Hematopoietic multipotent progenitor cell treated with erythropoietin and hydrocortisone succinate and interleukin-3 and kit ligand, for 17 days (in vitro differentiated cells): ENCODE measurements at regions not wholly inside any gene's neighbourhood (a gene's known extent, or its start where the extent isn't known, plus 50 kb on each side); places are given as distances from the start of the nearest gene placed in this dataset.
"Not testable (repeated sequence)": the region's sequence is repeated elsewhere in the genome, so short reads cannot be mapped to it uniquely, and the experiment has no call there.

Experiments
- DNase-seq: peaks from one replicate; pipeline ENCODE4 v3.0.0-alpha.2; 2015; ENCODE audit warnings: low spot score

DNA sequence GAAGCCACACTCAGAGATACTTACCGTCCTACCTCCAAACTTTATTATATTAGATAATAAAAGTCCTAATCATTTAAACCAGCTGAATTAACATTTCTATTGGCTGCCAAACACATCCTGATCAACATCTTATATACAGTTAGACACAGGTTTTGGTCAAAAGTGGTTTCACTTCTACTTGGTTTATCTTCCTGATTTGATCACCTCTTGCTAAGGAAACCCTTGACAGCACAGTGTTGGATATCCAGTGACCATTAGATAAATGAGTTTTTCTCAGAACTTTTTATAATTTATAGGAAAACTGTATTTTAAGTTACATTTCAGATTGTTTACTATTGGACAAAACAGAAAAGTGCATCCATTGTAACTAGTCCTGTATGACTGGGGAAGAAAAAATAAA lies 198.4 kb upstream of the NR2F2 start:
- no peak for DNase-seq

GRCh38 chr15:96135166-96136093 lies 195.1 kb upstream of the NR2F2 start:
- DNase-seq, result no peak

GRCh38 chr15:96138985-96139384 lies 191.5 kb upstream of the NR2F2 start:
- no peak for DNase-seq

GRCh38 chr15:96142498-96142897 lies 188.0 kb upstream of the NR2F2 start:
- no peak for DNase-seq

- DNase-seq, result no peak
Observed at GRCh38 chr15:96144734-96145133, 185.8 kb upstream of the NR2F2 start.

GRCh38 chr15:96146726-96147125 lies 183.8 kb upstream of the NR2F2 start:
- no peak for DNase-seq

- no peak for DNase-seq
Observed at GRCh38 chr15:96147267-96147666, 183.2 kb upstream of the NR2F2 start.

GRCh38 chr15:96150254-96150653 lies 180.2 kb upstream of the NR2F2 start:
- DNase-seq, result no peak

DNA sequence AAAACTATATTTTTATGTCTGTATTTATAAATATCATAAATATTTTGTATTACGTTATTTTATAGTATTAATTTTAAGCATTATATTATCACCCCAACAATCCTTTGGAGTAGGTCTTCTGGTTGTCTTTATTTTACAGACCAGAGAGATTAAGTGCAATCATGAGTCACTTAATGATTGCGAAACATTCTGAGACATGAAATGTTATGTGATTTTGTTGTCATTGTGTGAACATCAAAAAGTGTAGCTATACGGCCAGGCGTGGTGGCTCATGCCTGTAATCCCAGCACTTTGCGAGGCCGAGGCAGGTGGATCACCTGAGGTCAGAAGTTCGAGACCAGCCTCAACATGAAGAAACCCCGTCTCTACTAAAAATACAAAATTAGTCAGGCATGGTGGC lies 178.8 kb upstream of the NR2F2 start:
- not testable (repeated sequence) for DNase-seq

- no peak for DNase-seq
Observed at GRCh38 chr15:96153929-96154328, 176.6 kb upstream of the NR2F2 start.

DNA sequence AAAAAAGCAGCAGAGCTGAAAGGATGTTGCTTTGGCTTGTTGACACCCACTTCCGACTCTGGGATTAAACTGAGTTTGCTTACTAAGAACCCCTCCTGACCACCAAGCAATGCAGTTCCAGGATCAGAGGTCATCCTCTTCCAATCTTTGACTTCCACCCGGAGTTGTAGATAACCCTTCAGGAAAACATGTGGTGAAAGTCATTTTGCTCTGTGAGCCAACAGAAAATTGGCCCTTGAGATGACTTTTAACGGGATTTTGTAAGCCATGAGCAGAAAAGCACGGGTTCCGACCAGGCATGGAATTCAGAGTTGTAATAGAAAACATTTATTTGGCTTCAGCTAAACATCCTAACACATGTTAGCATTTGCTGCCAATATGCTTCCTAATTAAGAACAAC lies 171.6 kb upstream of the NR2F2 start:
- no peak for DNase-seq

DNA sequence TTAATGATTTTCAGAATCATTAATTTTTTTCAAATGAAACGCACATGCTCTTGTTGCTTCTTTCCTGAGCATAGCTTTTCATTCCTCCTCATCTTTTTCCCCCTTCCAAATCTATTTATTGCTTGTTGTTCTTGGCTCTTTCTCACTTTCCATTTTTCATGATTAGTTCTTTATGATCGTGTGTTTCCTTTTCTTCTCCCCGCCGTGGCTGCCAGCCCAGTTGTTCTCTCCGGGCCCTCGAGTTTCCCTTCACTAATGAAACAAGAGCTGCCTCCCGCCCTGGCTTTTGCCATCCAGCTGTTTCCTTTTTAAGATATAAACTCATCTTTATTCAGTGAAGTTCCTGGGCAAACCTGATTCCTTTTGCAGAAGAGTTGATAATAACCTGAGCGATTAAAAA lies 170.2 kb upstream of the NR2F2 start:
- no peak for DNase-seq

GRCh38 chr15:96160800-96161199 lies 169.7 kb upstream of the NR2F2 start:
- DNase-seq, result no peak

DNA sequence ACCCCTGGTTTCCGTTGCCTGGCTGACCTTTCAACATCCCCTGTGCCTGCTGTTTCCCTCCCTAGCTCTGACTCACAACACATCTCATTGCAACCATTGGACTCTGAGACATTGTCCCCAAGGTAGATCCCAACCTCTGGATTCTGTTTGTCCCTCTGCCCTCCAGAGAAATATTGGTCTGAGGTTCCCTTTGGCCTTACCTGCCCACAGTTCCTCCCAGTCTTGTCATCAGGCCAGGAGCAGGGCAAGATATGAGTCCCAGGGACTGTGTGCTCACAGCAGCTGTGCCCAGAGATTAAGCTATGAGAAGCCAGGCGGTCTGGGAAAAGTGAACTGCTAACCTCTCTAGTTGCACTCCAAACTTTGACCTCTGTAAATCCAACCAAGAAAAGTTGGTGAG lies 168.2 kb upstream of the NR2F2 start:
- DNase-seq, result no peak

- no peak for DNase-seq
Observed at GRCh38 chr15:96165081-96165480, 165.4 kb upstream of the NR2F2 start.

- no peak for DNase-seq
Observed at GRCh38 chr15:96165775-96166174, 164.7 kb upstream of the NR2F2 start.

- no peak for DNase-seq
Observed at GRCh38 chr15:96166223-96167200, 164.0 kb upstream of the NR2F2 start.

DNA sequence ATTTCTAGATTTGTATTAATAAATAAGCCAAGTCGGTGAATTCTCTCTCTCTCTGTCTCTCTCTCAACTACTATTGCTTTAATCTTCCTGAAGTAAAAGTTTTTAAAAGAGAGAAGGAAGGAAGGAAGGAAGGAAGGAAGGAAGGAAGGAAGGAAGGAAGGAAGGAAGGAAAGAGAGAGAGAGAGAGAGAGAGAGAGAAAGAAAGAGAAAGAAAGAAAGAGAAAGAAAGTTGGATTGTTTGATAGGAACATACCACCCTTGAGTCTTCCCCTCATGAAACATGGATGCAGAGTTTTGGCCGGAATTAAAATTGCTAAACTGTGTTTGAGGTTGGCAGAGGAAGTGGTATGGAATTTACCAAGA lies 159.9 kb upstream of the NR2F2 start:
- DNase-seq, result not testable (repeated sequence)

DNA sequence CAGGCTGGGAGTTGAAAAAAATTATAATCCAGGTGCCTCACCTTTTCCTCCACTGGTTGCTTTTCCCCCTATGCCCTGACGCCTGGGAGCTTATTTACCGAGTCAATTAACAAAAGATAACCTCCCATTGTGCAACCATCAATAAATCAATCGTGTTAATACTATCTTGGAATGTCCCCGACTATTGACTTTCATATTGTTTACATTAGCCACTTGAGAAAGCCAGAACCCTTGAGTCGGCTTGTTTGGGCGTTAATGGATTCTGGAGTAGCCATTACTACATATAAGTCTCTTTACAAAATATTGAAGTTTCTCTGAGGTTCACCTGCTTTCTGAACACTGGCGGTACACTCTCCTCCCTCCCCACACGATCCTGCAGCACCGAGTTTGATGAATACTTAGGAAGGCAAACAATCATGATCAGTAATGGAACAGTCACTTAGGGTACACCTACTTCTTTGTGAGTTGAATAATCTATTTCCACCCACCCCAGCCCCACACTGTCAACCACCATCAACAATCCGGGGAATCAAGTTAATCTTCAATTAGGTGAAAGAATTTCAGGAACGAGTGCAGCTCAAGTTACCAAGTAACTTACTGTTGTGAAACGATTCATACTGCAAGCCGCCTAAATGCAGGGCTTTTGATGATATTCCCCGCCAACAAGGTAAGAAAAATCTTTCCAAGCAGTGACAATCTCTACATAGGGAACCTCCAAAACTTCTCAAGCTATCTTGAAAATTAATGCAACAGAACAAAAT lies 159.3 kb upstream of the NR2F2 start:
- DNase-seq, result no peak

DNA sequence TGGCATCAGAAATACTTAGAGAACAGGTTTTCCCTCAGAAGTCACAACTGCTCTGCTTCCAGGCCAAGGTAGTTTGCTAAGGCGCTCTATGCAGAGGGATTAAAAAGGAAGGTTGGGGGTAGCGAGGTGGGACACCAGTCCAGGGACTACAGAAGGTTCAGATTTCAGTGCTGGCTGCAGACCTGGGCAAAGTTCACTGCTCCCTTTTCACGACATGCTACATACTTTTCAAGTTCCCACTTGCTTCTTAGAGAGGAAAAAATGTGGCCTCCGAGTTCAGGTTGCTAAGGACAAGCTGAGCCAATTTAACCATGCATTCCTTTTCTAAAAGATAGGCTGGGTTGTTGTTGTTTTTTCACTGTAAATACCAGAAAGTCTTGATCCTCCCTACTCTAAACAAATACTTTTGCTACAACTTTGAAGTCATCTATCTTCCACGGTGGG lies 158.6 kb upstream of the NR2F2 start:
- DNase-seq, result no peak

DNA sequence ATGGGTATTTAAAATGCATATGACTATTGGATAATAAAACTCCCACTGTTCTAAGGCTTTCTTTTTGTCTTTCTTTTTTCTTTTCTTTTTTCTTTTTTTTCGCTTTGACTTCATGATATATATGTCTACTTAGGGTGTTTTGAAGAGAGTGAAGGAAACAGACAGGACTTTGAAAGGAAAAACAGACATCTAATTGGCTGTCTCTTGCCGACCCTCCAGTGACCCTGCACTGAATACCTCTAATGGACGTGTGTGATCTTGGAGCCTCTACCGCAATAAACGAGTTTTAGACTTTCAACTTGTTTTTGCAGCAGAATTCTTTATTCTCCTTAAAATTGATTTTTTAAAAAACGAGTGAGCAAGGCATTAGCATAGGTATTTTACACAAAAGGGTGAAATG lies 158.1 kb upstream of the NR2F2 start:
- no peak for DNase-seq

GRCh38 chr15:96176831-96177230 lies 153.7 kb upstream of the NR2F2 start:
- no peak for DNase-seq
